Renal pelvis (tissue), 1 donor: ENCODE measurements at regions not wholly inside any gene's neighbourhood (a gene's known extent, or its start where the extent isn't known, plus 50 kb on each side); places are given as distances from the start of the nearest gene placed in this dataset.

Experiments used
- DNase-seq: peaks from one replicate; pipeline ENCODE4 v3.0.0-alpha.2; 2013

DNA sequence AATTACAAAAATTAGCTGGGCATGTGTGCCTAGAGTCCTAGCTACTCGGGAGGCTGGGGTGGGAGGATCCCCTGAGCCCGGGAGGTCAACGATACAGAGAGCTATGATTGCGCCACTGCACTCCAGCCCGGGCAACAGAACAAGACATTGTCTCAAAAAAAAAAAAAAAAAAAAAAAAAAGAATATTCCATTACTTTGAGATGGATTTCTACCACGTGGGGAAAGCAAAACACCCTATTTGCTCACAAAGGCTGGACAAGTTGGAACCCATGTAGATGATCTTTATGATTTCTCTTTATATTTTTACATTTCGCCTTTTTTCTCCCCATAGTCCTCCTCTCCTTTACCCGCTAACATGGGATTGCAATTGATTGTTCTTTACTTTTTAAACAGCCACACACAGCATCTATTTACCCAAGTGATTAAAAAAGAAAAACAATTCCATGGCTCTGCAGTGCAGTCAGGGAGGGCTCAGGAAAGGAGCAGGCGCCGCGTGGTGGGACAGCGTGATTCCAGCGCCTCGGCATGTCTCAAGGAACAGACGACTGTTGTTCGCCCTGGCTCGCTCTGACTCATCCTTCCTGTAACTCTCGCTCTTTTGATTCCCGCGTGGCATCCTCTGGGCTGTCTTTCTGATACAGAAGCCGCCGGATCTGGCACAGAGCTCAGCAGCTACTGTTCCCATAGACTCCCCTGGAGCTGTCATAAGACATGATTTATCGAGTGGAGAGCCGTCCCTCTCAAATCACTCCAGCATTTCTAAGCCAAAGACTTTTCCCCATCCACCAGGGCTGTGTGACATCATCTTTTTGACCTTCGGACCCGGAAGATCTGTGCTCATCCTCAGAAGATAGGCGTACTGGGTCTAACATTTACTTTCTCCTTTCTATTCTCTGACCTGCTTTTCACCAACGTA, 230.4 kb upstream of the AGAP1 start:
- no peak for DNase-seq

DNA sequence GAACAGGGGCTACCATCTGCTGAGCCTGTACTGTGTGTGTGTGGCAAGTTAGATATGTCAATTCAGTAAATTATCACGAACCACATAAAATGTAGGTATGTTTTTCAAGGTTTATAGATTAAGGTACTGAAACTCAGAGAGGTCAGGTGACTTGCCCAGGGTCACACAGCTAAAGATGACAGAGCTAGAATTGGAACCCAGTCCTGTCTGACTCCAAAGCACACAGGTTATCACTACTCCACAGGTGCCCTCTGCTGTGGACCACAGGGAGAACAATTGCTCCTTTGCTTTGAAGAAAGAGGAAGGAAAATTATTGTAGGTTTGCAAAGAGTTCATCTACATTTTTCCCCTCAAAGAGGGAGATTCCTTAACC, 229.7 kb upstream of the AGAP1 start:
- DNase-seq, result no peak

GRCh38 chr2:235264512-235264911, 229.3 kb upstream of the AGAP1 start:
- no peak for DNase-seq

DNA sequence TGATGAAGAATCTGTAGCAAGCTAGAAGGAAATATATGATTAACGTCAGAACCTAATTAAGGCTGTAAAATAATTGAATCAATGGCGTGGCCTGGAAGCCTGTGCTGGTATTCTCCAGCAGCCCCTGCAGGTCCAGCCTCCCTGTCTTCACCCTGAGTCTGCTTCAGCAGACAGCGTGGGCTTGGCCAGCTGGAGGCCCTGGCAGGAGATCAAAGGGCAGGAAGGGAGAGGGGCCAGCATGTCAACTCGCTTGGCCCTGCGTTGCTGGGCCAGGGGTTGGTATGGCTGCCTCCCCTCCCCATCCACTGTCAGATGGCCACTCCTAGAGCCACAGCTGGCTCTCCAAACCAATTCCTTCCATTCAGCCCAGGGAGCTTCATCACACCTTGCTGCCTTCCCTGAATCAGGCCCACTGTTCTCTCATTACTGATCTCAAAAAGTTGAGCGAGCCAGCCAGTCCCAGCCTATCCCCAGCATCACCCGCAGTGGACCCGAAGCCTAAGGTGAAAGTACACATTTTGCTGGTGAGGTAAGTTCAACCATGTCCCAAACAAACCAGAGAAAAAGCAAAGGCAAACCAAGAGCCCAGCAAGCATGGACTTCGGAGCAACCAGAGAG, 228.4 kb upstream of the AGAP1 start:
- no peak for DNase-seq

DNA sequence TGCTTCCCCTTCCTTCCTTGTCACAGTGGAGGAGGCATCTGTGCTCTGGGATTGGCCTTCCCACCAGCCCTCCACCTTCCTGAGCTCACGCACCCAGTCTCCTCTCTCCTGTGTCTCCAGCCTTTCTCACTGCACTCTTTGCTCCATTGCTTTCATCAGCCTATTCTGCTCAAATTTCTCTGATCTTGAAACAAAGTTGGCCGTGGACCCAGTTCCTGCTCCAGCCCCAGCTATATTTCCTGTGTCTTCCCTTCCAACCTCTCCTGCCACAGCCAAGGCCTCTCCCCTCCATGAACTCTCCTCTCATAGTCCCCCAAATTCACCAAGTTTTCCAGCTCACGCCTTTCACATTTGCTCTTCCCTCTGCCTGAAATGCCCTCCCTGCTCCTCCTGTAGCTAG, 226.6 kb upstream of the AGAP1 start:
- no peak for DNase-seq

DNA sequence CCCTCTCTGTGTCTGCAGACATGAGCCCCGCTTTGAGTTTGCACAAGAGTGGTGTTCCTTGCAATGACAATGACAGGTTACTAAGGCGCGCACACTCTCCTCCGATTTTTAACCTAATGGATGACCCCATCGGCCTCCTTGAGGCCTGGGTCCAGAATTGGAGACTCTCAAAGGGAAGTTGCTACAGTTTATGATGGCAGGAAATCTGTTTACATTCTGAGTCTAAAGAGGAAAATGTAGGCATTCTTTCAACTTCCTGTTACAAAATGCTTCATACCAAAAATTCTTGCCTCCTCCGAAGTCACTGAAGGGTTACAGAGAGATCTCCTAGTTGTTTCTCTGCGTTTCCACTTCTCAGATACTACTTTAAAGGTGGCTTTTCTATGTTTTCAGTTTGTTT, 225.3 kb upstream of the AGAP1 start:
- DNase-seq, result no peak

DNA sequence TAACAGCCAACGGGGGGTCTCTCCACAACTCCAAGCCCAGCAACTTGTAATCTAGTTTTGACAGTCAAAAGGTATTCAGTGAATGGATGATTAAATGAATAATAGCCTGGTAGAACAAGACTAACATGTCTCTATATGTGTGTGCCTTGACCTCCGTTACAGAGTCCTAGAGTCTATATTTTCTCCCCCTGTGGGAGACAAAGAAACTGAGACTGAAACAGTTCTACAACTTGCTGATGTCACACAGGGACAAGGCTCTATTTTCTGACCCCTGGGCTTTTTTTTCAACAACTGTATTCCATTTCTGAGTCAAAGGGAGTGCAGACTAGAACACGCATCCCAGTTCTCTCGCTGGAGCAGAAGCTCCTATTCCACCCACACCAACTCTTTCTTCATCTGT, 223.6 kb upstream of the AGAP1 start:
- DNase-seq, result no peak

- no peak for DNase-seq
Observed at GRCh38 chr2:235270956-235271355, 222.9 kb upstream of the AGAP1 start.

- DNase-seq, result no peak
Observed at GRCh38 chr2:235271936-235272335, 221.9 kb upstream of the AGAP1 start.

DNA sequence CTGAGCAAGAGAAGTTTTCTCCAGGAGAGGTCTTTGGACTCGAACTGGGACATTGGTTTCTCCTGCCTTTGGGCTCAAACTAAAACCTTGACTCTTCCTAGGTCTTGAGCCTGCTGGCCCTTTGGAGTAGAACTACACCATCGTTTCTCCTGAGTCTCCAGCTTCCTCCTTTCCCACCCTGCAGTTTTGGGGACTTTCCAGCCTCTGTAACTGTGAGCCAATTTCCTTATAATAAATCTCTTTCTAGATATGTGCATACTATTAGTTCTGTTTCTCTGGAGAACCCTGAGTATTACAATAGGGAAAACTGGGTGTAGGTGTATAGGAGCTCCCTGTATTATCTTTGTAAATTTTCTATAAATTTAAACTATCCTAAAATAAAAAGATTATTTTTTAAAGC, 219.8 kb upstream of the AGAP1 start:
- no peak for DNase-seq

GRCh38 chr2:235277485-235277884, 216.4 kb upstream of the AGAP1 start:
- no peak for DNase-seq

DNA sequence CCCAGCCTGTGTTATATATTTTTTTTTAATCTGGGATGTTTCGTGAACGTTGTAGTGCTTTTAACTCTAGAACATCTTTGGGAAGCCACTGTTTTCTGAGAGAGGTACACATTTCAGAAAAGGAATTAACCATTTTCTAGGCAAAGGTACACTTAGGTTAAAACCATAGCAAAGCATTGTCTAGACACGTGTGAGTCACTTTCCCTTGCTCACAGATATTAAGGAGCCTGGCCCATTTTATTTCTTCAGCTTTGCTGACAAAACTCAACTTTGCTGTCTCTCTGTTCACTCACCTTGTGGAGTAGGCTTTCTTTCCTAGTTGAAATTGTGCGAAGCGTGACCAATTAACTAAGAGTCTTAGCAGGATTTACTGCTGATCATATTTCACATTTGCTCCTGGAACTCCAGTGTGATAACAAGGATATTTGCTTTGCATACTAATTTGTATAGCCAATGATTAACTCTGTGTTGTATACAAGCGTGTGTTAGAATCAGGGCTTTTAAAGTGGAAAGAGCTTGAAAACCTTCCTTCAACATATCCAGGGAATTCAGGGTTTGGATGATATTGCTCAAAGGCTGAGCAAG, 215.0 kb upstream of the AGAP1 start:
- DNase-seq, result no peak

DNA sequence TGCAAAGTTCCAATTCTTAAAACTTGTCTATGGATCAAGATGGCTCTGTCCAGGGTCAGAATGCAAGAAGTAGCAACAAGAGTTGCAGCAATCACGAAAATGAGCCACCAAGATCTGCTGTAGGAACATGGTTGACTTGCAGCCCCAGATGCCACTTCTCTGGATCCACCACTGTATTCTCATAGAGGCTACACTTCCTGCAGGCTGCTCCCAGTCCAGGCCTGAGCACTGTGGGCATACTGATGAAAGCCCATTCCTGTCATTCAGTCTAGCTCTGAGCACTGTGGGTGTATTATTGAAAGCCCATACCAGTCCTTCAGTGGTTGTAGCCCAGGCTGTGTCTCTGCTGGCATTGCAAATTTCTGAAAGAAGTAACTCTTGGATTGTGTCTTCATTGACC, 213.9 kb upstream of the AGAP1 start:
- no peak for DNase-seq

DNA sequence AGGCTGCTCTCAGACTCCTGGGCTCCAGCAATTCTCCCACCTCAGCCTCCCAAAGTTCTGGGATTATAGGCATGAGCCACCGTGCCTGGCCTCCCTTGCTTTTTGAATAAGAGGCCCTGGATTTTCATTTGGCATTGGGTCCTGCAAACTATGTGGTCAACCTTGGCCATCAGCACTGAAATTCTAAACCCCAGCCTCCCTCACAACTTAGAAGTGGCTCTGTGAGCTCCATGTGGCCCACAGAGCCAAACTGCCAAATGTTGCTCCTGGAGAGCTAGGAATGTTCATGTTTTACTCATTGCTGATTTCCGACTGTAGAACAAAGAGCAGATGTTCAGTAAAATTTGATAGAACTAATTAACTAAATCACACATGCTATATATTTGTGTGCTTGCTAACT, 210.6 kb upstream of the AGAP1 start:
- no peak for DNase-seq

DNA sequence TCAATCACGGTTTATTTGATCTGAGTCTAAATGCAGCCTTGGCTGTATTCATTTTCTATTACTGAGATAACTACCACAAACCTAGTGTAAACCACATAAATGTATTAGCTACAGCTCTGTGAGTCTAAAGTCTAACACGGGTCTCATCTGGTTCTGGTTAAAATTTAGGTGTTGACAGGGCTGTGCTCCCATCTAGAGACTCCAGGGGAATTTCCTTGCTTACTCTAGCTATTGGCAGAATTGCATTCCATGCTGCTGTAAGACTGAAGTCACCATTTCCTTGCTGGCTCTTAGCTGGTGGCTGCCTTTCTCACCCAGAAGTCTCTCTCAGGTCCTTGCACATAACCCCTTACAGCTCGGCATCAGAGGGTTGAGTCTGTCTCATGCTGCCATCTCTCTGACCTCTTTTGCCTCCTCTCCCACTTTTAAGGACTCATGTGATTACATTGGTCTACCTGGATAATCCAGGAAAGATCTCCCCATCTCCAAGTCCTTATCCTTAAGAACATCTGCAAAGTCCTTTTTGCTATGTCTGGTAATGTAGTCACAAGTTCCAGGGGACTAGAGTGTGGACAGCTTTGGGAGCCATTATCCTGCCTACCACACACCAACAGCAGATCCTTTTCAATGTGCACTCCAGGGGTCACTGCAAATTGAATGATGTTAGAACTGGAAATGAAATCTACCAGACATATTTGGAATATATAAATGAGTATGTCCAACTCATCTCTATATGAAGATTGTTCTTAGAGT, 207.0 kb upstream of the AGAP1 start:
- DNase-seq, result no peak

DNA sequence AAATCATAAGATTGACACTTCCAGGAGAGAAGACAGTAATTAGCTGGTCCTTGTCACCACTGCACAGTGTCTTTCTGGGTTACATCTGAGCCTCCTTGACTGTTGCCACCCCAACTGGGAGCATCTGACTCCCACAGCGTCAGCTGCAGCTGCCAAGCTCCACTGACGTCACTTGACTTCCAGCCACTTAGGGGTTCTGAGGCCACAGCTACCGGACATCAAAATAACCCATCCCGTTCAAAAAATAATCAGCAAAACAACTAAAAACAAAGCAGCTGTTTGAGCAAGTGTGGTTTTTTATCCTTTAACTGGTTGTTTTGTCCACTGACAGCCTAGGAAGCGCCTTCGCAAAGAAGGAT, 206.5 kb upstream of the AGAP1 start:
- DNase-seq, result no peak

DNA sequence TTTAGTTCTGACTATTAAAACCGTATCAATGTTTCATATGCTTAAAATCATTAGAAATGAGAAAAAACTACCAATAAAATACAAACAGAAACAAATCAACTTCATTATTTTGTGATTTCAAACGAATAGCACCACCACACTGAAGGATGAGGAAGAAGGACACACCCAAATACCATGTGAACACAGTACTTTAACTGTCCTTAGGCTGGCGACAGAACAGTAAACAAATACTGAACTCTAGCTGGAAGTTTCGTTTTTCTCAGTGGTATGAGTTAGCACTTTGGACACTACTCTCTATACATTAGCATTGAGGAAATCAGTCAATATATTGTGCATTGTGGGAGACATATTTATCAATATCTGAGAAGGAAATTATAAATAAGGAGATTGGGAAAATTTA, 202.4 kb upstream of the AGAP1 start:
- no peak for DNase-seq

- DNase-seq, result no peak
Observed at GRCh38 chr2:235293061-235293460, 200.8 kb upstream of the AGAP1 start.

DNA sequence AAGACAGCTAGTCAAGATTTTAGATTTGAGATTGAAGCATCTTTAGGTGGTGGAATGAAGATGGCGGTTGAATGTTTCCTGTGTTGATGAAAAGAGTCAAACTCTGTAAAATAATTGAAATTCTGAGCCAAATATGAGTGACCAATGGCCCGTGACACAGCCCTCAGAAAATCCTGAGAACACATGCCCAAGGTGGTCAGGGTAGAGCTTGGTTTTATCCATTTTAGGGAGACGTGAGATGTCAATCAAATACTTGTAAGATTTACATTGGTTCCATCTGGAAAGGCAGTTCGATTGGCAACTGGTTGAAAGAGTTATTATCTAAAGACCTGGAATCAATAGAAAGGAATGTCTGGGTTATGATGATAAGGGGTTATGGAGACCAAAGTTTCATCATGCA, 198.0 kb upstream of the AGAP1 start:
- DNase-seq, result no peak

- DNase-seq, result no peak
Observed at GRCh38 chr2:235300368-235301201, 193.3 kb upstream of the AGAP1 start.

DNA sequence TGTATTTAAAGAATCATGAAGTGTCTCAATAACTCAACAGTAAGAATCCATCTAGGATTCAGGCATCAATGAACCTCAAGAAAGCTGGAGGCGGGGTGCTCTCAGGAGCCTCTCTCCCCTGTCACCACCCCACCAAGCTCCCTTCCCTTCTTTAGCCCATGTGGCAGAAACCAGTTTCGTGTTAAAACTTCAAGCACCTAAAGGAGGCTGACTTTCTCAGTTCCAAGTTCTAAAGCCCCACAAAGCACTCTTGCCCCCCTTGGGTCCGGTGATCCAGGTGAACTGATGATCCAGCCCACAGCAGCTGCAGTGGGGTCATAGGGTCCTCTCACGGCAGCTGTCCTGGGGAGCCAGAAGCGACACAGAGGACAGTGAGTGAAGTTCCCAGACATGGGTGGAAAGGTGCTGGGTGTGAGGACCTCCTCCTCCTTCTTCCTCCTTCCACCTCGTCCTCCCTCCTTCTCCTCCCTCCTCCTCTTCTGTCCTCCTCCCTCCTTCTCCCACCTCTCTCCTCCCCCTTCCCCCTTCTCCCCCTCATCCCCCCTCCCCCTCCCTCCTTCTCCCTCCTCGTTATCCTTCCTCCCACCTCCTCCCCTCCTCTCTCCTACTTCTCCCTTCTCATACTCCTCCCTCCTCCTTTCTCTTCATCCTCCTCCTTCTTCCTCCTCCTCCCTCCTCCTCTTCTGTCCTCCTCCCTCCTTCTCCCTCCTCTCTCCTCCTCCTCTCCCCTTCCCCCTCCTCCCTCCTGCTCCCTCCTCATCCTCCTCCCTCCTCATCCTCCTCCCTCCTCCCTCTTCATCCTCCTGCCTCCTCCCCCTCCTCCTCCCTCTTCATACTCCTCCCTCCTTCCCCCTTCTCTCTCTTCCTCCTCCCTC, 192.4 kb upstream of the AGAP1 start:
- DNase-seq, result no peak
